ENCODE measurements at regions not wholly inside any gene's neighbourhood (a gene's known extent, or its start where the extent isn't known, plus 50 kb on each side); places are given as distances from the start of the nearest gene placed in this dataset.

DNA sequence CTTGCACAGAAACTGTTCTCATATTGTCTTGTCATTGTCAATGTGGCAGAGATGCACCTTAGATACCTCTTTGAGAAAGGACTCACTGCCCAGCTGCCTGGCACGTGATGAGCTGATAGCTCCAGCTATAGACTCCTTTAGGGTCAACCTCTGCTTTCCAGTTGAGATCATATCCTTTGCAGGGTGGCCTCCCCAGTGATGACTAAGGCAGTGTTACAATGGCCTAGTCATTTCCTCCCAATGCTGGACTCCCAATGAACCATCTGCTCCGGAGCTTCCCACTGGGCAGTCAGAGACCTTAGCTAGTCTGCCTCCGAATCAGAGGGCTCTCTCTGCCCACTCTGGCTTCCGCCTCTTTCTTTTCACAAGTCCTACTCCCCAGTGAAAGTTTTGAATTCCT lies 79.5 kb downstream of the CHRD start:
- Histone ChIP-seq H2BK120ac (ENCODE audit: low read depth, low read length, poor library complexity, severe bottlenecking) (no peak overlapping the region), H3K23ac (ENCODE audit: insufficient read length, low read depth, low read length) (no peak overlapping the region), H3K27me3 (ENCODE audit: insufficient read depth, low read length) (no peaks in the 10 kb centered on the region), H3K27ac (ENCODE audit: insufficient read length, low read depth, low read length) (no peak overlapping the region), H3K79me1 (ENCODE audit: insufficient read depth, low read depth, low read length, poor library complexity, severe bottlenecking) (no peaks in the 10 kb centered on the region), H3K14ac (ENCODE audit: insufficient read depth, low read length) (no peak overlapping the region), H3K18ac (ENCODE audit: insufficient read length, low read depth, low read length) (no peak overlapping the region), H4K20me1 (ENCODE audit: control insufficient read depth, insufficient read depth, insufficient read length) (no peaks in the 10 kb centered on the region), H3T11ph (ENCODE audit: low read length) (no peak overlapping the region), H3K9me3 (ENCODE audit: control insufficient read depth, low read depth, low read length) (no peaks in the 10 kb centered on the region), H4K5ac (ENCODE audit: insufficient read length, low read depth, low read length) (no peak overlapping the region), H3K4ac (ENCODE audit: low read depth, low read length) (no peak overlapping the region), H3K23me2 (ENCODE audit: insufficient read length, low read depth, low read length, poor library complexity, severe bottlenecking) (no peaks in the 10 kb centered on the region), H3K4me2 (ENCODE audit: insufficient read depth, insufficient read length, low read length) (no peak overlapping the region), H3K56ac (ENCODE audit: insufficient read length, low read depth, low read length) (no peak overlapping the region), H2BK12ac (ENCODE audit: insufficient read length, low read depth, low read length) (no peak overlapping the region), H2BK20ac (ENCODE audit: low read depth, low read length, poor library complexity, severe bottlenecking) (no peak overlapping the region), H2AK5ac (ENCODE audit: insufficient read length, low read length) (no peak overlapping the region), H4K91ac (ENCODE audit: insufficient read length, low read depth, low read length) (no peak overlapping the region), H3K4me1 (ENCODE audit: insufficient read depth, low read length) (no peaks in the 10 kb centered on the region), H3K79me2 (ENCODE audit: insufficient read depth, low read length) (no peaks in the 10 kb centered on the region), H4K8ac (replicated peaks; ENCODE audit: insufficient read length, low read depth, low read length) (no peak overlapping the region), H2BK15ac (ENCODE audit: low read depth, low read length) (no peak overlapping the region), H2BK5ac (ENCODE audit: insufficient read length, low read length) (no peak overlapping the region), H3K9ac (ENCODE audit: extremely low read depth, insufficient read length, low read length) (no peak overlapping the region), H2AFZ (ENCODE audit: low read length) (no peak overlapping the region)
- Mint-ChIP-seq H3K4me3 (no peak overlapping the region), H3K9me3 (peaks cover 22 to 25% of the 10 kb centered on the region in 2 experiments; a peak in 4 of 5 replicates), H3K27ac (peak overlapping the region in 1 of 3 experiments; percentile 71; a peak in 1 of 7 replicates), H3K36me3 (ENCODE audit: insufficient read depth in 1 of 3, low read depth in 3 of 3) (peaks cover 5 to 9% (median 7%) of the 10 kb centered on the region in 3 experiments; a peak in 6 of 7 replicates), H3K4me1 (no peaks in the 10 kb centered on the region; a peak in 1 of 4 replicates), H3K27me3 (ENCODE audit: low read depth) (peaks cover 6% of the 10 kb centered on the region)
- TF ChIP-seq, protein P1, sequence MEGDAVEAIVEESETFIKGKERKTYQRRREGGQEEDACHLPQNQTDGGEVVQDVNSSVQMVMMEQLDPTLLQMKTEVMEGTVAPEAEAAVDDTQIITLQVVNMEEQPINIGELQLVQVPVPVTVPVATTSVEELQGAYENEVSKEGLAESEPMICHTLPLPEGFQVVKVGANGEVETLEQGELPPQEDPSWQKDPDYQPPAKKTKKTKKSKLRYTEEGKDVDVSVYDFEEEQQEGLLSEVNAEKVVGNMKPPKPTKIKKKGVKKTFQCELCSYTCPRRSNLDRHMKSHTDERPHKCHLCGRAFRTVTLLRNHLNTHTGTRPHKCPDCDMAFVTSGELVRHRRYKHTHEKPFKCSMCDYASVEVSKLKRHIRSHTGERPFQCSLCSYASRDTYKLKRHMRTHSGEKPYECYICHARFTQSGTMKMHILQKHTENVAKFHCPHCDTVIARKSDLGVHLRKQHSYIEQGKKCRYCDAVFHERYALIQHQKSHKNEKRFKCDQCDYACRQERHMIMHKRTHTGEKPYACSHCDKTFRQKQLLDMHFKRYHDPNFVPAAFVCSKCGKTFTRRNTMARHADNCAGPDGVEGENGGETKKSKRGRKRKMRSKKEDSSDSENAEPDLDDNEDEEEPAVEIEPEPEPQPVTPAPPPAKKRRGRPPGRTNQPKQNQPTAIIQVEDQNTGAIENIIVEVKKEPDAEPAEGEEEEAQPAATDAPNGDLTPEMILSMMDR (conservative IDR thresholded peaks at IDR 0.05) = no peak
- WGBS (ENCODE audit: extremely low coverage, insufficient read length, low lambda C conversion rate) = no CpG with 5 or more reads among the region's 4 CpGs
- no peak for DNase-seq
